GM20000 (cell line): ENCODE measurements at regions not wholly inside any gene's neighbourhood (a gene's known extent, or its start where the extent isn't known, plus 50 kb on each side); places are given as distances from the start of the nearest gene placed in this dataset.
"Not testable (repeated sequence)": the region's sequence is repeated elsewhere in the genome, so short reads cannot be mapped to it uniquely, and the experiment has no call there.

Source experiments
- DNase-seq: peaks from one replicate; pipeline ENCODE4 v3.0.0; 2012; ENCODE audit warnings: low spot score
- CTCF ChIP-seq: IDR thresholded peaks from 2 replicates; pipeline ENCODE4 v1.5.1; 2012; ENCODE audit warnings: mild to moderate bottlenecking, control low read depth; ENCODE audit errors: extremely low read depth, missing control alignments

- no peak for TF ChIP-seq CTCF
- DNase-seq = no peak
These were observed 548.1 kb upstream of the HS3ST1 start for GRCh38 chr4:11976726-11977263.

GRCh38 chr4:11973270-11973669 is 544.6 kb upstream of the HS3ST1 start:
- no peak for DNase-seq
- no peak for TF ChIP-seq CTCF

GRCh38 chr4:11970754-11971153 is 542.1 kb upstream of the HS3ST1 start:
- no peak for TF ChIP-seq CTCF
- DNase-seq = no peak

GRCh38 chr4:11966782-11967181 is 538.1 kb upstream of the HS3ST1 start:
- no peak for TF ChIP-seq CTCF
- no peak for DNase-seq

GRCh38 chr4:11954093-11954492 is 525.4 kb upstream of the HS3ST1 start:
- no peak for TF ChIP-seq CTCF
- no peak for DNase-seq

- no peak for TF ChIP-seq CTCF
- DNase-seq = no peak
These were observed 520.7 kb upstream of the HS3ST1 start for GRCh38 chr4:11949355-11949754.

GRCh38 chr4:11947629-11948028 is 518.9 kb upstream of the HS3ST1 start:
- DNase-seq = not testable (repeated sequence)

- TF ChIP-seq CTCF = no peak
- no peak for DNase-seq
These were observed 509.2 kb upstream of the HS3ST1 start for GRCh38 chr4:11937941-11938340.
